Pulmonary artery endothelial cell (primary cell): ENCODE measurements at regions not wholly inside any gene's neighbourhood (a gene's known extent, or its start where the extent isn't known, plus 50 kb on each side); places are given as distances from the start of the nearest gene placed in this dataset.
"Not testable (repeated sequence)": the region's sequence is repeated elsewhere in the genome, so short reads cannot be mapped to it uniquely, and the experiment has no call there.

Source experiments
- DNase-seq: peaks from one replicate; pipeline ENCODE4 v3.0.0-alpha.2; 2011; ENCODE audit warnings: low read depth, low spot score

DNA sequence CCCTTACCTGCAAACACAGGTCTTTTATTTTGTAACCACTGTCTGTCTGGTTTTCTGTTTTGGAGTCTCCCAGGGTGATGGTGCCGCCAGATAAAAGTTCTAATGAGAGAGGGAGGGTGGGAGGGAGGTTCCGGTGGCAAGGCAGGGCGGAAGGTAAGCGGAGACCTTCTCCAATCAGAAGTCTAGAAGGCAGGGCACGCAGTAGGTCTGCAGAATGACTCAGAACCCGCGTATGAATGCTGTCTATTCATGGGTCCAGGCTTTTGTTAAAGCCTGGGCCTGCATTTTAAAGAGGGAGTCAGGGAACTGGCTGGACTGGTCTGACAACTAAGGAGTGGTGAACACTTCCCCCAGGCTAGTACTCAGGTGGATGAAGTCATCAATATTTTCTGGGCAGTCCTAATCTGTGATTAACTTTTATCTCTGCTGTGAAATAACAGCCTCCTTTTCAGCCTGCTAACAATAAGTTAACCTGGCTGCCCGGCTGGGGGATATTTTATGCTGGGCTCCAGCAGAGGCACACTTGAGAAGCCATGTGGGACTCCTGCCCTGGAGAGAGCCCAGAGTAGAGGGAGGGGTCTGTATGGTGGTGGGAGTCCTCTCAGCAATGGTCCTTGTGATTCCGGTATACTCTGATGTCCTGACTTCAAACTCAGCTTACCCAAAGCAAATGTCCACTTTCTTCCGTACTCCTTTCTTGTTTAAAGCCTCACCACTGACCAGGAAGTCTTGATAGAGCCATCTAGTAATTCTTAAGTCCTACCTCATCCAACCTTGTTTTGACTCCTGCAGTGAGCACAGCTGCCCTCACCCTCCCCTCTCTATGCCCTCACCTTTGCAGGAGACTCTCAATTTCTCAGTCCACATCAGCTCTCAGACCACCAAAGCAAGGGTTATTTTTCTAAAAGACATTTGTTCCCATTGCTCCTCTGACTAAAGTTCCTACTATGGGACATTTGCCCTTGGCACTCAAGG is 85.3 kb upstream of the PLGLB2 start:
- DNase-seq: not testable (repeated sequence)

- DNase-seq: not testable (repeated sequence)
Observed at GRCh38 chr2:87663347-87663746, 84.5 kb upstream of the PLGLB2 start.

- not testable (repeated sequence) for DNase-seq
Observed at GRCh38 chr2:87667027-87667426, 80.9 kb upstream of the PLGLB2 start.

DNA sequence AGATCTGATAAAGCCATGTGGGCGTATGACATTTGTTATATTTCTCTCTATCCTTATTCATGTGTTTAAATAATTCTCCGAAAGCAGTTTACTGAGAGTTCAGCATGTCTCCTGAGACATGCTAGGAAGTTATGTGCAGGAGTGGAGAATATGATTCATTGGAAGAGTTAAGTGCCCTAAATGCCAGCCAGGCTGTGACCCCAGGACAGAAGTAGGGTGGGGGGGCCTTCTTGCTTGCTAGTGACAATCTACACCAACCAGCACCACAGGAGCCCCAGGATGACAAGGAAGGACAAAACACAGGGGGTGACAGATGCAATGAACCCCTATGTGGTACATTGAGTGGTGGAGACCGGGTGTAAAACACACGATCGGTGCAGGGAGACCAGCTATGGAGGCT is 79.5 kb upstream of the PLGLB2 start:
- not testable (repeated sequence) for DNase-seq

- DNase-seq: not testable (repeated sequence)
Observed at GRCh38 chr2:87669633-87670231, 78.2 kb upstream of the PLGLB2 start.

- not testable (repeated sequence) for DNase-seq
Observed at GRCh38 chr2:87672404-87672803, 75.5 kb upstream of the PLGLB2 start.

GRCh38 chr2:87674729-87675128 is 73.2 kb upstream of the PLGLB2 start:
- DNase-seq: not testable (repeated sequence)

DNA sequence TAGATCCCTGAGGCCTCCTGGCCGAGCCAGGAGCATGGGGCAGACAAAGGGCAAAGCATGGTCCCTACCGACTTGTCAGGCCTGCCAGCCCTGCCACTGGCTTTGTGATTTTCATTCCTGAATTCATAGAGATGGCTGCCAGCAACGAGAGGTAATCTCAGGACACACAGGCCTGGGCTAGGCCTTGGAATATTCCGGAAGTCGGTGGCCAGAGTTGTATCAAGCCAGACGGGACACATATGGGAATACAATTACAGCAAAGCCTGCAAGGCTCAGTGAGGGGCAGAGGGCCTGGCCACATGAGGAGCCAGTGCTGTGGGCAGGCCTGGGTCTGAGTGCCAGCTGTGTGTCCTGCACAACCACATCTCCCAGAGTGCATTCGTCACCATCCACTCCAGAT is 72.4 kb upstream of the PLGLB2 start:
- DNase-seq: not testable (repeated sequence)

DNA sequence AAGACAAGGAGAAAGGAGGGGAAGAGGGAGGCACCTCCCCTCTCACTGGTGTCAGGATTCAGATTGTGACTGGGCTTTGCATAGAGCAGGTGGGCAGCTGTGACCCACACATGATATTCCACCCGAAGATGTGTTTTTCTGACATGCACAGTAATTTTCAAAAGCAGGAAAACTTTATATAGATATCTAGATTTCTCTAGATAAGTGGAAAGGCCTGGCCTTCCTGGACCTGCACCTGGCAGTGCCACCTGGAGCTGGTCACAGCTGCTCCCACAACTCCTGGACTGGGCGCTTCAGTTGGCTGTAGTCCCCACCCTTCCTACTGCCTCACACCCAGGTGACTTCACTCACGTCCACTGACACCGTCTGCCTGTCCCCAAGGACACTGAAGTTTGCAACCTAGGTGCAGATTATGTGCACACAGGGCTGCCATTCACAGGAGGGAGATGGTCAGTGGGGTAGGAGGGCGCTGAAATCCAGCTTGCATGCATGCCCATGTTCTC is 70.4 kb upstream of the PLGLB2 start:
- DNase-seq: not testable (repeated sequence)

- DNase-seq: not testable (repeated sequence)
Observed at GRCh38 chr2:87678742-87679173, 69.1 kb upstream of the PLGLB2 start.

GRCh38 chr2:87679950-87680349 is 67.9 kb upstream of the PLGLB2 start:
- DNase-seq: not testable (repeated sequence)

- not testable (repeated sequence) for DNase-seq
Observed at GRCh38 chr2:87680691-87681090, 67.2 kb upstream of the PLGLB2 start.

GRCh38 chr2:87683451-87683850 is 64.4 kb upstream of the PLGLB2 start:
- not testable (repeated sequence) for DNase-seq

- not testable (repeated sequence) for DNase-seq
Observed at GRCh38 chr2:87683961-87684360, 63.9 kb upstream of the PLGLB2 start.

DNA sequence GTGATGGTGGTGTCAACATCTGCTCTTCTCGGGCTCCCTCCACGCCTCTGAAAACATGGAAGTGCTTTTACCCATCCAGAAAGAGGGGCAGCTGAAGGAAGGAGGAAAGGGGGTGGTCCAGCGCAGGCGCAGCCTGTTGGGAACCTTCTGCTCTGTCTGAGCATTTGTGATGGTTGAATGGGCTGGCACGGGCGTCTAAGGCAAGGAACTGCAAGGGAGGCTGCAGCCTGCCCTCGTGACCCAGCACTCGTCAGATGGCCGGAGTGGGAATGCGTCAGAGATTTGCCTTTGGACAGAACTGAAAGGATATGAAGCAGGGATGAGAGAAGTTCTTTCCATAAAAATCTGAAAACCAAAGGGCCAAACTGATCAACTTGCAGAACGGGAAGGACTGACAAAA is 62.3 kb upstream of the PLGLB2 start:
- DNase-seq: not testable (repeated sequence)

DNA sequence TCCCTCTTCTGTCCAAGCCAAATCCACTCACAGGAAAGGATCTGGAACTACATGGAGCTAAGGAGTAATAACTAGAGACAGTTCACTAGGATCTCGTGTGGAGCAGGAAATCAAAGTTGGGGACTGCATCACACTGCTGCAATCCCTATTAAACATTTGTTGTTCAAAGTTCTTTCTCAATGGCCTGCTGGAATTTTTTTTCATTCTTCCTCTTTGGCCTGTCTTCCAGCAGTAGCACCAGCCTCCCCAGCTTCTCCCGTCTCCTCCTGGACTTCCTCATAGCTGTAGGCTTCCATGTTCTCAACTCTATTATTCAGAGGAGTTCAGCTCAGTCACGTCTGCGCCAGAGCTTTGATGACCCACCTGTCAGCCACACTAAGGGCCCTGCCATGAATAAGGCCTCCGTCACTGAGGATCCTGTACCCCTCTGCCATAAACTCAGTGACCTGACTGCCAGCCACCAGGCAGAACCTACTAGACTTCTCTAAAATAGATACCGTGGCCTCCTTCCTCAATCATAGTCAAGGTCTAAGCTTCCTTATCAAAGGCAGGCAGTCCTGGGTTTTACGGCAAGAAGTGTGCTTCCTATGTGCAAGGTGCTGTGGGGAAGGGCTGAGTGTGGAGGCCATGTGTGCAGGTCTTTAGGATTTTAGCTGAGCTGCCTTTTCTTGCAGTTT is 60.9 kb upstream of the PLGLB2 start:
- DNase-seq: not testable (repeated sequence)

- not testable (repeated sequence) for DNase-seq
Observed at GRCh38 chr2:87687550-87688270, 60.2 kb upstream of the PLGLB2 start.

DNA sequence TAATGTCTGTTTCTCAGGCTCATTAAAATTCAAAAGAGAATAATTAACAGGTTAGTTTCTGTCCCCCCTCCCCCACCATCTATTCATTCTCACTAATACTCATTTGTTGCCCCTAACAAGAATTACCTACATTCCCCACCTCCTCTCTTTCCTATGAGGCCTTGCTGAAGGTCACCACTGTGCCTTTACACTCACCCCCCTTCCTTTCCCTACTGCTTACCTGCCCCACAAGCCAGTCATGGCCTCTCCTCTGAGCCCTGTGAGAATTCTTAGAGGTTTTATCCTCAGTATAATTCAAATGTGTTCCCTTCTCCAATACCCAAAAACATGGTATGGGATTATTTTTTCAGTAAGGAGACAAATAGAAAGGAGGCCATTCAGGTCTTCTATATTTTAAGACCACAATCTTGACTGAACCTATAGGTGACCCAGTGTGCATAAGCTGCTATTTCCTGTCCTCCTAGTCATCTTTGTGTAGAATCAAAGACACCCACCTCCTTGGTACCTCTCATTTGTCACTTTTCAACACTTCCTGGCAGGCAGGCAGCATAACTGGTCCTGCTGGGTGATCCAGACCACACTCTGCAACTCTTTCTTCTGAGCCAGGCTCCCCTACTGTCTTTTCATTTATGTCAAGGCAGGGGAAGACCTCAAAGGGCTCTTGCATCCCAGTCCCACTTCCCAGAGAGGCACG is 55.8 kb upstream of the PLGLB2 start:
- not testable (repeated sequence) for DNase-seq

GRCh38 chr2:87692914-87693313 is 55.0 kb upstream of the PLGLB2 start:
- DNase-seq: not testable (repeated sequence)

- not testable (repeated sequence) for DNase-seq
Observed at GRCh38 chr2:87693882-87694281, 54.0 kb upstream of the PLGLB2 start.
